ENCODE measurements at regions not wholly inside any gene's neighbourhood (a gene's known extent, or its start where the extent isn't known, plus 50 kb on each side); places are given as distances from the start of the nearest gene placed in this dataset.

GRCh38 chr3:6809349-6809748, 51.6 kb upstream of the GRM7 start:
- TF ChIP-seq CTCF (IDR thresholded peaks at IDR 0.05) = no peak
- TF ChIP-seq POLR2A (IDR thresholded peaks at IDR 0.05) = no peak
